ENCODE measurements at regions not wholly inside any gene's neighbourhood (a gene's known extent, or its start where the extent isn't known, plus 50 kb on each side); places are given as distances from the start of the nearest gene placed in this dataset.

DNA sequence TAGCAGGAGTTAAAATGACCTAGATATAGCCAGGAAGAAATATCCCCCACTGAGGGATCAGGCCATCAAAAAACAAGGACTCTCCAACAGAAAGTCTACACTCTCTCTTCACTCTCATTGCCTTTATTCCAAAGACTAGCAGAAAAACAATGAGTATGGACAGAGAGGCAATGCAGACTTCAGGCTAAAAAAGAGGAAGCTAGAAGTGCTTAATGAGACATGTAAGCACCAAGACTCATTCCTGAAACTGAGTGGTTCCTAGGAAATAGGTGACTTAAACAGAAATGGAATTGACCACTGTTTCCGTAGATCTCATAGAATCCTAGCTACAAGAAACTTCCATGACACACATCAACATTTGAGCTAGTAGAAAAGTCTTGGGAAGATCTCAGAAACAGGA, 387.3 kb downstream of the KDM5D start:
- DNase-seq: no peak

- DNase-seq: no peak
These were observed 387.8 kb downstream of the KDM5D start for GRCh38 chrY:19356735-19357134.

DNA sequence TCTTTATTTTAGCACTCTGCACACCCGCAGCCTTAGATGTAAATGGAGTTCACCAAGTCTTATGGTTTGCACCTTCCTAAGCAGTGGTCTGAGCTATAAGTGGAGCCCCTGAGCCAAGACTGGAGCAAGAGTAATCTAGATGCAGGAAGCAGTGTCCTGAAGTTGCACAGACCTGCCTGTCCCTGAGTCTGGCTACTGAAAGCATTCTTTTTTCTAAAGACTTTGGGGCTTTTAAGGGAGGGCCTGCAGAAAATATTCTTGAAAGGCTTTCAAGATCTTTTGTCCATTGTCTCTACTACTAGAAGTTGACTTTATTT, 389.7 kb downstream of the KDM5D start:
- DNase-seq: no peak

DNA sequence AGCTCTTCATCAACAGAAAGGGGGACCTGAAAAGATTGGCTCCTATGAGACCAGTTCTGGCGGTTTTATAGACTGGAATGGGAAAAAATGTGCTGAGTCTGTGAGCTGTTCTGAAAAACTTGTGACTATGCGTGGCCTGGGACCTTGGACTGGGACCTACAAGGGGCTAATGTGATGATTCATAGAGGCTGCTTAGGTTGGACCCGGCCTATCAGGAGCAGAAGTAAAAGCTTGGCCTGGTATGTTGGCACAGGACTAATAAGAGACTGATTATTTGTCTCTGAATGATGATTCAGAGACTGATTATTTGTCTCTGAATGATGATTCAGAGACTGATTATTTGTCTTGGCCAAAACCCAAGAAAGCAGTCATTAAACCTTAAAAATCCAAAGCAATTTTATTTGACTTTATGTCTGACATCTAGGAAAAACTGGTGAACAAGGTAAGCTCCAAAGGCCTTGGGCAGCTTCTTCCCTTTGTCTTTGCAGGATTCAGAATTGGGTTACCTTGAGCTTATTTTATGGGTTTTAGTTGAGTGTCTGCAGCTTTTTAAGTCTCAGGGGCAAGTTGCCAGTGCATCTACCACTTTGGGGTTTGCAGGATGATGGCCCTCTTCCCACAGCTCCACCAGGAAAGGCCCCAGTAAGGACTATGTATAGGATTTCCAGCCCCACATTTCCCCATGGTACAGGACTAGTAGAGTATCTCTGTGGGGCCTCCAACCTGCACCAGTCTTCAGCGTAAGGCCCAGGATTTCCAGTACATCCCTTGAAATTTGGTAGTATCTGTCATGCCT, 390.3 kb downstream of the KDM5D start:
- DNase-seq: no peak

DNA sequence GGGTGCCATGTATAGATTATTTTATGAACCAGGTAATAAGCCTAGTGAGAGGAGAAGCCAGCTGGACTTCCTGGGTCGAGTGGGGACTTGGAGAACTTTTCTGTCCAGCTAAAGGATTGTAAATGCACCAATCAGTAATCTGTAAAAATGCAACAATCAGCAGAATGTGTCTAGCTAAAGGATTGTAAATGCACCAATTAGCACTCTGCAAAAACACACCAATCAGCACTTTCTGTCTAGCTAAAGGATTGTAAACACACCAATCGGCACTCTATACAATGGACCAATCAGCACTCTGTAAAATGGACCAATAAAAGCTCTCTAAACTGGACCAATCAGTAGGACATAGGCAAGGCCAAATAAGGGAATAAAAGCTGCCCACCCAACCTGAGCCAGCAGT, 392.9 kb downstream of the KDM5D start:
- no peak for DNase-seq

- no peak for DNase-seq
These were observed 422.8 kb downstream of the KDM5D start for GRCh38 chrY:19321701-19322100.

DNA sequence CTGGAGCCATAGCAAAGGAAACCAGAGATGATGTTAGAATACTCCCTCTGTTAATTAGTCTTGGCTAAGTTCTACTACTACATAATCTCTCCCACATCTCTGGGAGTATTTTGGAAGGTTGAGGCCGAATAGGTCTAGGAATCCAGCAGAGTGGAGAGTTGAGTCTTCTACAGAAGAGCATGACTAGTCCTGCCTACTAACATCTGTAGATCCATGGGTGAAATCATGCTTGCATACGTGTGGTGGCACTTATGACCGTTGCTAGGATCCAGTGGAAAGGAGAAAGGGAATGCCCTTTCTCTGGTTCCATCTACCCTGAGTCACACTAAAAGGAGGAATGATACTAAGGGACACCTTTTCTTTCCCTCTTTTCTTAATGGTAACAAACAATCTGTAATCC, 425.4 kb downstream of the KDM5D start:
- DNase-seq: no peak

DNA sequence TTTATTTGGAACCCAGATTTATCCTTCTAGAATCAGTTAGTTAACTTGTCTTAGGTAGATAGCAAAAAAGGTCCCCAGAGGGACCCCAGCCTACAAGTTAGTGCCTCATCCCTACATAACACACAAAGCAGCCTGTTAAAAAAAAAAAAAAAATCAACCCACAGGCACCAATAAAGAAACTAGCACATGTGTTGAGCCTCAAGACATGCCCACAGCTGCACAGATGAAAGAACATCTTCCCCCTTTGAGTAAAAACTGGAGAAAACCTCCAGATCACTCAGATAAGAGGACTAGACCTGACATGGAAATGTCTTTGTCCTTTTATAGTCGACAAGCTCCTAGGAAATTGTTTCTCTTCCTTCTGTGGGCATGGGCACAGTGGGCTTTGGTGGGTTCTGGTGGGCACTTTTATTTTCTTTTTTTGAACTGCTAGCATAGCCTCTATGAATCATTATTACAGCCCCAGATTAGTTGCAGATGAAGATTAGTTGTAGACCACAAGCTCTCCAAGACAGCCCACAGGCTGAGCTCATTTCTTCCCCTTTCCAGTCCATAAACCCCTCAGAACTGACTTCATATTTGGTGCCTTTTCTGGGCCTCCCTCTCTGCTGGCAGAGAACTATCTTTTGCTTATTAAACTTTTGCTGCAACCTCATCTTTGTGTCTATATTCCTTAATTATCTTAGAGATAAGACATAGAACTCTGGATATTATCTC, 427.1 kb downstream of the KDM5D start:
- DNase-seq: no peak

- no peak for DNase-seq
These were observed 436.9 kb downstream of the KDM5D start for GRCh38 chrY:19307627-19308026.

DNA sequence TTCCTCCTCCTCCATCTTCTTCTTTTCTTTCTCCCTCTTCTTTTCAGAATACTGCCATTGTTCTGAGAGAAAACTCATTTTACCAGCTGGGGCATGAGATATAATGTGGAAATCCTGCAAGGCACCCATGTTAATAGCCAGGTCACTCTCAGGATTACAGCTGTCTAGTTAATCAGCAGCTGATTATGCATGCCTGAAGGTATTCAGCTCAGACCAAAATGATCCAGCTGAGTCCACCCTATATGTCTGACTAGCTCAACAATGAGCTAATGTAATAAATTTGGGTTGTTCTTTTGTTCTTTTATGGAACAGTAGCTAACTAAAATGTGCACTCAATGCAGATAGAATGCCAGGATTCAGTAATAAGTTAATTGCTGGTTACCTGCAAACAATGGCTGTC, 441.4 kb downstream of the KDM5D start:
- no peak for DNase-seq

- DNase-seq: no peak
These were observed 453.6 kb downstream of the KDM5D start for GRCh38 chrY:19290925-19291324.

DNA sequence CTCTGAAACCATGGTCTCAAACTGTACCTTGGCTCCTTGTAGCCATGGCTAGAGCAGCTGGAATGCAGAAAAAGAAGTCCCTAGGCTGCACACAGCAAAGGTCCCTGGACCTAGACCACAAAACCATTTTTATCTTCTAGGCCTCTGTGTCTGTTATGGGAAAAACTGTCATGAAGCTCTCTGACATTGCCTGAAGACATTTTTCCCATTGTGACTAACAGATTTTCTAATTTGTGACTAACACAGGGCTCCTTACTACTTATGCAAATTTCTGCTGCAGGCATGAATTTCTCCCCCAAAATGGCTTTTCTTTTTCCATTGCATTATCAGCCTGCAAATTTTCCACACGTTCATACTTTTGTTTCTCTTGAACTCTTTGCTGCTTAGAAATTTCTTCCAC, 470.4 kb downstream of the KDM5D start:
- DNase-seq: no peak

- DNase-seq: no peak
These were observed 476.2 kb downstream of the KDM5D start for GRCh38 chrY:19268331-19268730.

DNA sequence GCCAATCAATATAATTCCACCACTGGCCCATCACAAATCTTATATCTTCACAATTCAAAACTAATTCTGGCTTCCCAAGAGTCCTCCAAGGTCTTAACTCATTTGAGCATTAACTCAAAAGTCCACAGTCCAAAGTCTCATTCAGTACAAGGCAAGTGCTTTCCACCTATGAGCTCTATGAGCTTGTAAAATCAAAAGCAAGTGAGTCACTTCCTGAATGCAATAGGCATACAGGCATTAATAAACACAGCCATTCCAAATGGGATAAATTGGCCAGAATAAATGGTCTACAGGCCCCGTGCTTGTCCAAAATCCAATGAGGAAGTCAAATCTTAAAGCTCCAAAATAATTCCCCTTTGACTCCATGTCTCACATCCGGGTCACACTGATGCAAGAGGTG, 479.1 kb downstream of the KDM5D start:
- DNase-seq: no peak

DNA sequence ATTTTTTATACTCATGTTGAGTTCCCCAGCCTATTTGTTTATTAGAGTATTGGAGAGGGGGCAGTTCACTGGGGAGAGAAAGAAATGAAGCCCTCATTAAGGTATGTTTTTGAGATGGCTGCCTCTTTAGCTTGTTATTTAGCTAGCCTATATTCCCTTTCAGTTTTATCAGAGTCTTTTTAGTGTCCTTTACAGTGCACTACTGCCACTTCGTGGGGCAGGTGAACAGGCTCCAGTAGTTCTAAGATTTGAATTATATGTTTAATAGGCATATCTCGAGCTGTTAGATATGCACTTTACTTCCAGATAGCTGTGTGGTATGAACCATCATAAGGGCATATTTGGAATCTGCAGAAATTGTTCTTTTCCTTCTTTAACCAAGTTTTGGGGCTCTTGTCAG, 482.2 kb downstream of the KDM5D start:
- DNase-seq: no peak

DNA sequence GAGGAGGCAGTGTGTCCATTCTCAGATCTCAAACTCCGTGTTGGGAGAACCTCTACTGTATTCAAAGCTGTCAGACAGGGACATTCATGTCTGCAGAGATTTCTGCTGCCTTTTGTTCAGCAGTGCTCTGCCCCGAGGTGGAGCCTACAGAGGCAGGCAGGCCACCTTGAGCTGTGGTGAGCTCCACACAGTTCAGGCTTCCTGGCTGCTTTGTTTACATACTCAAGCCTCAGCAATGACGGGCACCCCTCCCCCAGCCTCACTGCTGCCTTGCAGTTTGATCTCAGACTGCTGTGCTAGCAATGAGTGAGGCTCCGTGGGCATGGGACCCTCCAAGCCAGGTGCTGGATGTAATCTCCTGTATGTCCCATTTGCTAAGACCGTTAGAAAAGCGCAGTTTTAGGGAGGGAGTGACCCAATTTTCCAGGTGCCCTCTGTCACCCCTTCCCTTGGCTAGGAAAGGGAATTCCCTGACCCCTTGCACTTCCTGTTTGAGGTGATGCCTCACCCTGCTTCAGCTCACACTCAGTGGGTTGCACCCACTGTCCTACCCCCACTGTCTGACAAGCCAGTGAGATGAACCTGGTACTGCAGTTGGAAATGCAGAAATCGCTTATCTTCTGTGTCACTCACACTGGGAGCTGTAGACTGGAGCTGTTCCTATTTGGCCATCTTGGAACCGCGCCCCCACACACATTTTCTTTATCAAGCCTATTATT, 458.9 kb upstream of the HSFY2 start:
- no peak for DNase-seq

GRCh38 chrY:19220784-19221183, 447.2 kb upstream of the HSFY2 start:
- DNase-seq: no peak

DNA sequence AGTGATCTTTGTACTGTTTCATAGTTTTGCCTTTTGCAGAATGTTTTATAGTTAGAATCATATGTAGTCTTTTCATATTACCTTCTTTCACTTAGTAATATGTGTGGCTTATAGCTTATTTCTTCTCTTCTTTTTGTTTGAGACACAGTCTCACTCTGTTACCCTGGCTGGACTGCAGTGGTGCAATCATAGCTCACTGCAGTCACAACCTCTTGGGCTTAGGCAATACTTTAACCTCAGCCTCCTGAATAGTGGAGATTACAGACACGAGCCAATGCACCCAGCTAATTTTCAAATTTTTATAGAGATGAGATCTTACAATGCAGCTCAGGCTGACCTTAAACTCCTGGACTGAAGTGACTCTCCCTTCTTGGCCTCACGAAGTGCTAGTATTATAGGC, 435.4 kb upstream of the HSFY2 start:
- DNase-seq: no peak

DNA sequence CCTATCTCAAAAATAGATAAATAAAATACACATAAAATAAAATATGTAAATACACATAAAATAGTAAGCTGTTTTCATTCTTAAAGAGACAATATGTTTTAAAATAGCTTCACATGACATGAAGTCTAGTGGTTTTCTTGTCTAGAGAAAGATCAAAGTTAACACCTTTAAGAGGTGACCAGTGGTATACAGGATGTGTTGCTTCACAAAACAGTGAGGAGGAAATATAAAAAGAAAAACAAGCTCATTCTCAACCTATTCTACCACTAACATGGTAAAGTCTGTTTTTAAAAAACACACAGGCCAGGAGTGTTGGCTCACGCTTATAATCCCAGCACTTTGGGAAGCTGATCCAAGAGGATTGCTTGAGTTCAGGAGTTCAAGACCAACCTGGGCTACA, 433.5 kb upstream of the HSFY2 start:
- DNase-seq: no peak

DNA sequence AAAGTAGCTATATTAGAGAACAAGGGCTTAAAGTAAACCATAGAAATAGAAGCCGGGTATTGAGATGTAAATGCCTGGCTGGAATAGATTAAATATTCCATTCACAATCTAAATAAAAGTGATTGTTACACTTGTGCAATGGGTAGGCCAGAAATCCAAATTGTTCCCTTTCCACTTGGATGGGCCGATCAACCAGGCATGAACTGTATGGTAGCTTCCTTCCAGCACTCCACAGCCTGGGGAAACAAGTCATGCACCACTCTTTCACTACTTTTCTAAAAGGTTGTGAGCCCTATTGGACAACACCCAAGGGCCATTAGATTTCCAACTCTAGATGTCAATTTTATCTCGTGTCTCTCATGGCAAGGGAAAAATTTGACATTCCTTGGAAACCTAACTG, 407.3 kb upstream of the HSFY2 start:
- DNase-seq: no peak

GRCh38 chrY:19168202-19168565, 394.6 kb upstream of the HSFY2 start:
- no peak for DNase-seq

DNA sequence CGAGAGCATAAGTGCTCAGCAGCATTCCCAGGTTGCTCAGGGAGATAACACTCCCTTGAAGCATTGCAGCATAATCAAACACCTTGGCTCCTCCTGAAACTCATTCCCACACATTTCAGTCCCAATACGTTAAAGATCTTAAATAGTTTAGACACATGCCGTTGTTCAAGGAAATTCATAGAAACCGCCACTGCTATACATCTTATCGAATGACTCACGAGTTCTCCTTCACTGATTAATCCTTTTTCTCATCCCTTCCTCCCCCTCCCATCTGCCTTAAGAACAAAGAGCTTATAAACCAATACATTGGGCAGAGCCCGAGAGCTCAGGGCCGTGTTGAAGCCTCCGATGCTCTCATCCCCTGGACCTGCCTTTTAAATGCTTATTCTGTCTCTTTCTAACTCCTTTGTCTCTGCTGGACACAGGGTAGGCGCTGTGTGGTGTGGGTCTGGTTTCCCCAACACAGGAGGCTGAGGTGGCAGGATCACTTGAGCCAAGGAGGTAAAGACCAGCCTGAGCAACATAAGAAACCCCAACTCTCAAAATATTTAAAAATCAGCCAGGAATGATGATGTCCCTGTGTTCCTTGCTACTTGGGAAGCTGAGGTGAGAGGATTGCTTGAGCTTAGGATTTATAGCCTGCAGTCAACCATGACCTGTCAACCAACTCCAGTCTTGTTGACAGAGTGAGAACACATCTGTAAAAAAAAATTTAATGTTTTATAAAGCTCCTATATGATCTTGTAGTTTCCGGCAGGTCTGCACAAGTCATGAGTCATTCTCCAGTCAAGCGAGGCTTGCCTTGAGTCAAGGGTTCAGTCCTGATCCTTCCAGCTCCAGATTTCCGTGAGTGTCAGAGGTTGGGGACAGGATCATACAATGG, 394.0 kb upstream of the HSFY2 start:
- no peak for DNase-seq

All from anterior cingulate cortex (tissue), 58 donors.